SK-MEL-5 (cell line): ENCODE measurements at regions not wholly inside any gene's neighbourhood (a gene's known extent, or its start where the extent isn't known, plus 50 kb on each side); places are given as distances from the start of the nearest gene placed in this dataset.
"Not testable (repeated sequence)": the region's sequence is repeated elsewhere in the genome, so short reads cannot be mapped to it uniquely, and the experiment has no call there.

Source experiments
- DNase-seq: peaks from one replicate; pipeline ENCODE4 v3.0.0-alpha.2; 2016; ENCODE audit warnings: low read depth, low spot score
- in situ Hi-C: cut with HindIII; loops from 2 replicates; pipeline ENCODE4 v1.10.0; 2016; ENCODE audit warnings: low sequenced_read_pairs, high pct_unique_total_duplicates, low pct_unique_long_range_greater_than_20kb

DNA sequence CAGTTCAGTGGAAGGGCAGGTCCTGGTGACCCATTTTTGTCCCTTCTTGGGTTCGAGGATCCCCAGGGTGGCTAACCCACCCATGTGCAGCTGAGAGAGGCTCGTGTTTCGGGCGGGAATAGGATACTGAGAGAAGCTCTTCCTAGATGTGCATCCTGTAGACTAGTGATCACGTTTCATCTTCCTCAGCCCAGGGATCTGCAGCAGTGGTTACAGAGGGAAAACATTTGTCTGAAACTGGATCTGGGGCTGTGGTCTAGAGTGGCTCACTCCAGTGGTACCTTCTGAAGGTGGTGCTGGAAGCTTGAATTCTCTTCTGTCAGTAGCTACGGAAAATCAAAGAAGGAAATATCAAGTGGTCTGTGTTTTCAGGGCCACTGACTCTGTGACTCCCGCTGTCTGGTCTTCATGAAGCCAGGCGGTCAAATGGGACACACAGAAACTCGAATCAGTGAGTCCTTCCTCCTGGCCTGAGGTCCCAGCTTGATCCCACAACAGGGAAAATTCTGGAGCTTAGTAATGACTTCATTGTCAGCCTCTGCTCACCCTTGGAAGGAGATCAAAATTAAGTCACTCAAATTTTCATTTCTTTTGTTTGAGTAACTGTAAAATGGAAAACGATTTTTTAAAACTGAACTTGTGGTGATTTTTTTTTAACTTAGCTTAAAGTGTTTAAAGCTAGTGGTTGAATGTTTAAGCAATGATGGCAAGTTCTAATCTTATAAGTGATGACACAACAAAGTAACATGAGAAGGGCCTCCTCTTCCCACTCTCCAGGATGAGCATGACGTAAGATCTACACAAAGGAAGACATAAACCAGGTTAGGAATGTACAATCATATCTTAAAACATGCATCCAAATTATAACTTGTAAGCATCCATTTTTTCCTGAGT is 469.3 kb upstream of the KLF6 start:
- in situ Hi-C loops, result no loop called here
- DNase-seq, result no peak

- DNase-seq, result no peak
- in situ Hi-C loops, result no loop called here
These were observed 467.7 kb upstream of the KLF6 start for GRCh38 chr10:4252701-4253100.

GRCh38 chr10:4250587-4250887 is 465.5 kb upstream of the KLF6 start:
- in situ Hi-C loops, result no loop called here

GRCh38 chr10:4249841-4250586 is 465.0 kb upstream of the KLF6 start:
- in situ Hi-C loops, result no loop called here
- DNase-seq, result no peak

More at GRCh38 chr10:4250587-4250887, 465.5 kb upstream of the KLF6 start:
- DNase-seq, result no peak

DNA sequence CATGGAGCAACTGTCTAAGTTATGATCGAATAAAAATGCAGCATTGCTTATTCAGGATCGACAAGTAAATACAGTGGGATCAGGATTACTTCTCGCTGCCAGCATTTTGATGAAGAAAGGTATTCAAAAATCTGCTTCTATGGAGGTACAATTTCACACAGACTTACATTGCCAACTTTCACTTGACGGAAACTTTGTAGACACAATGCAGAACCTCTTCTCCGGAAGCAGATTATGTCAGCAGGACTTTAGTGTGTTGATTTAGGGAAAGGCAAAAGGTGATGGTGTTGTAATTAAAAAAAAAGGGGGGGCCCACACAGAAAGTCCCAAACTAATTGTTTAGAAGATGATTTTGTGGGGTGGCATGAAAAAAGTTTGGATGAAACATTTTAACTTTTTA is 462.4 kb upstream of the KLF6 start:
- DNase-seq, result no peak
- in situ Hi-C loops, result no loop called here

DNA sequence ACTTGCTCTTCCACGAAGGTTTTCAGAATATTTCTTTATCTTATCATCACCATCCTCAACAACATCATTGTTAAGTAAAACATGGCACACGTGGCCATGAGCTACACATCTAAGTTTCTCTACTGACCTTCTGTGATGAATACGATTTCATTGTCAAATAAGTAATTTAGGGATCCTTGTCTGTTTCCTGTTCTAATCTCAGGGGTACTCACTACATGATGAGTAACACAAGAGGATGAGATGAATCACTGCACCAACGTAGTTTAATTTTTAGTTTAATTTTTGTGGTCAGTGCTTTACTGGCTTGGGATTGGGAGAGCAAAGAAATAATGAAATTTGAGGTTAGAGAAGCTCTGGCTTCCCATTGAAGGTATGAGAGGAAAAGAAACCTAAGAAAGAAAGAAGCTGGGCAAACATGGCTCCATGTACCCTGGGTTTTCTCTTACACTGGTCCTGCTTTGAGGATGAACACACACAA is 461.9 kb upstream of the KLF6 start:
- in situ Hi-C loops, result no loop called here
- DNase-seq, result no peak

GRCh38 chr10:4243651-4244050 is 458.6 kb upstream of the KLF6 start:
- DNase-seq, result no peak

GRCh38 chr10:4243169-4243568 is 458.2 kb upstream of the KLF6 start:
- no peak for DNase-seq
- in situ Hi-C loops, result no loop called here

More at GRCh38 chr10:4243651-4244050, 458.6 kb upstream of the KLF6 start:
- in situ Hi-C loops, result no loop called here

DNA sequence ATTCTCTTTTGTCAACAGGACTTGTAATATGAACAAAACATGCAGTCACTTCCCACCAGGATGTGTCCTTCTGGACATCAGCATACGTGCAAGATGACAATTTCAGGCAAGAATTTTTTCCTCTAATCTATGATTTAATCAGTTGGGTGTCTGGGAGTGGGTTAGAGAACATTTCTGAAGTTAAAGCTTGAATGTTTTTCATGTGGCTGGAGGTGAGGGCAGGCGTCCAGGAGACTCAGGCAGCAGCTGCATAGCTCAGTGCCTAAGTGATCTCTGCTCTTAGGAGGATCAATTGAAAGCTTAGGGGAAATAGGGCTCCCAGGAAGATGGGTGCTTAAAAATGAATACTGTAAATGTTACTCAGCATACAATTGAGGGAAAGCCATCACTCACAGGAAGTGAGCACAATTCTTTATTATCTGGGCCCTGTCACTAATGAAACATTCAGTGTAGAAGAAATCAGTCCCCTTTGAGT is 457.6 kb upstream of the KLF6 start:
- DNase-seq, result no peak
- in situ Hi-C loops, result no loop called here

DNA sequence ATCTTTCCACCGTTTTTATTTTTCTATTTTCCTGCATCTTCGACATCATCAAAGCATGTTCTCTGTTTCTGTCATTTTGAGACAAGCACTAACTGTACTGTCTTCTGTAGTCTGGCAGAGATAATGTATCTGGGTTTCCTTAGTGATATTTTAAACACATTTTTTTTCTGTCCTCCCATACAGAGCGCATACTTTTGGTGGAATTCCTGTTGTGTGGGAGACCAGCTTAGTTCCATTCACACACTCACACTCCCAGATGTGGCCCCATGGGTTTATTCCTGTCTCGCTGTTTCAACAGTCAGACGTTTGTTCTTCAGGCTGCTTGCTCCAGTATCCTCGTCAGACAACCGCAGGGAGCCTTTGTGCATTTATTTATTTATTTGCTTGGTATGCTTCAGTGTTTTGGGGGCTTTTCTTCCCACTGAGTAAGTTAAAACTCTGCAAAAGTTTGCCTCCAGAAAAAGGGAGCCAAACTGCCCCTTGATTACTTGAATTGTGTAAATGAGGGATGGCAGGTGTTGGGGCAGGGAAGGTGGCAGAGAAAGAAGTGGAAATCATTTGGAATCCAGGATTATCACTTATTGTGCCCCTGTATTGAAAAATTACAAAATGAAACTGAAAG is 456.8 kb upstream of the KLF6 start:
- peak; percentile 97 for DNase-seq
- in situ Hi-C loops, result no loop called here

DNA sequence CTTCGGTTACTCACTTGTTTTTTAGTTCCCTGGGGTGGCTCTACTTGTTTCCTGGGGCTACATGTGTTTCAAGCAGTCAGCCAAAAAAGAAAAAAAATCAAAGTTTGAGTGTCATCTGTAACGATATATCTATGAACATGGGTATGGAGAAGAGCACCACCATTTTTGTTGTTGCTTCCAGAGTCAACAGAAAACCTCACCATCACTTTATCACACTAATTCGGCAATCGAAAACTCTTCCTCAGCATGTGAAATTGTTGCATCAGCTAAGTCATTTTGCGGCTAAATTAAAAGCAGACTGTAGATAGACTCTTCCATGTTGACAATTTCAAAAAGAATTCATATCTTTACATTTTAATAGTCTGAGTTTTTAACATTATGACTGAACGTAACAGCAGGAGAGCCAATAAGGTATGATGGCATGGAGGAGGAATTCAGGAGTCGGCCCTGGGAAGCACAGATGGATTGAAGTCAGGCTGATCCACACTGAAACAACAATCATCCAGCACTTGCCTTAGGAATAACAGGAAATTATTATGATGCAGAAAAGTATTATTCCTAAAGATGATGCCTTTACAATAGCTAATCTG is 455.7 kb upstream of the KLF6 start:
- in situ Hi-C loops, result no loop called here
- peak; percentile 36 for DNase-seq

GRCh38 chr10:4239186-4239585 is 454.2 kb upstream of the KLF6 start:
- DNase-seq, result no peak
- in situ Hi-C loops, result no loop called here

GRCh38 chr10:4236905-4237304 is 451.9 kb upstream of the KLF6 start:
- DNase-seq, in situ Hi-C loops: not testable (repeated sequence)

GRCh38 chr10:4234661-4235060 is 449.7 kb upstream of the KLF6 start:
- in situ Hi-C loops, result no loop called here
- DNase-seq, result no peak

- in situ Hi-C loops, result no loop called here
- DNase-seq, result no peak
These were observed 446.4 kb upstream of the KLF6 start for GRCh38 chr10:4231439-4231838.

GRCh38 chr10:4230036-4230435 is 445.0 kb upstream of the KLF6 start:
- DNase-seq, result no peak
- in situ Hi-C loops, result no loop called here

DNA sequence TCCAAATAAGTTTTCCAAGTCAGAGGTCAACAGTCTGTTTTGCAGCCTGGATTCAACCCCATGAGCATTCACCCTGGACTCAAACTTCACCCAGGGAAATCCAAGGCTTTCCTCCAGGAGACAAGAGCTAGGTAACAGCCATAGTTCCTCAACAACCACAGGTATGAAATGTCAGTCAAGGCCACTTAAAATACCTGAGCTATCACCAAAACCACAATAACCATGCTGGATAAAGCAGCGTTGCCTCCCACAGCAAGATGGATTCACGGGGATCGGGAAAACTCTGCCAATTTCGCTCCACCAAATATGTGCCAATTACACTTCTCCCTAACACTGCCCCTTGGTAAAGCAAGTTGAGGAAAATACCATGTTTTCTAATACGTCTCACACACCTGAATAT is 444.1 kb upstream of the KLF6 start:
- DNase-seq, result no peak
- in situ Hi-C loops, result no loop called here

DNA sequence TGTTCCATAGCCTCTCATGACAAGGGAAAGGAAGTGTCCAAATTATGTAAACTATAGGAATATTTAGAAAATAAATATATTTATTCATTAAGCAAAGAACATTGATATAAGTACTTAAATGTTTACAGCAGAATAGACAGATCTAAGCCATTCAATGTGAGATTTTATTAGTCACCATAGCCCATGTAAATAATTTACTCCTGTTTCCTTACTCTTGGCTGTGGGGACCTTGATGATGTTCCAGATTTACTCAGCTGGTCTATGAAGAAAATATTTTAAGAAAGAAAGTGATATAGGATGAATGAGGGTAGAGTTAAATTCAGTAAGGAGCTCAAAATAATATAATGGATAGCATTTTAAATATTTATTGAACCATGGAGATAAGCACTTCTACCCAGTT is 442.6 kb upstream of the KLF6 start:
- in situ Hi-C loops, result no loop called here
- DNase-seq, result no peak
